K562 (cell line): ENCODE measurements at regions not wholly inside any gene's neighbourhood (a gene's known extent, or its start where the extent isn't known, plus 50 kb on each side); places are given as distances from the start of the nearest gene placed in this dataset.

ENCODE experiments used
- CEBPG ChIP-seq, 3 experiments: fragments of 200-800 bp in 1 of 3; sonication (Bioruptor generic) in 1 of 3; sonication (generic) in 1 of 3; formaldehyde crosslinking in 1 of 3; IDR thresholded peaks in 2 of 3; conservative IDR thresholded peaks in 1 of 3; 2 replicates each; pipeline versions ENCODE4 v1.6.1 to v1.8.0; 2016 to 2022; ENCODE audit warnings: missing compliant biosample characterization in 2 of 3, missing genetic modification characterization in 2 of 3, mild to moderate bottlenecking in 1 of 3, missing genetic modification reagents in 1 of 3
- CTCF ChIP-seq, 3 experiments: IDR thresholded peaks in 2 of 3; conservative IDR thresholded peaks in 1 of 3; 2 replicates each; pipeline ENCODE4 v1.5.1; 2011 to 2012; ENCODE audit warnings: low read length in 3 of 3, mild to moderate bottlenecking in 3 of 3, control low read depth in 2 of 3, improper control_type of control experiment in 1 of 3, inconsistent platforms in 1 of 3, low read depth in 1 of 3, mixed read lengths in 1 of 3, moderate library complexity in 1 of 3; ENCODE audit not compliant: insufficient read depth in 2 of 3
- FOXJ3 ChIP-seq: sonication (generic); formaldehyde crosslinking; IDR thresholded peaks from 2 replicates; pipeline ENCODE4 v1.4.0; 2020; ENCODE audit warnings: mild to moderate bottlenecking, missing genetic modification reagents
- HINFP ChIP-seq: fragments of 450-650 bp; conservative IDR thresholded peaks from 2 replicates; pipeline ENCODE4 v1.6.1; 2016; ENCODE audit warnings: missing genetic modification characterization, low read depth, mild to moderate bottlenecking, control low read depth, missing compliant biosample characterization
- RFX5 ChIP-seq: IDR thresholded peaks from 2 replicates; pipeline ENCODE4 v1.6.1; 2011; ENCODE audit warnings: low read depth, mild to moderate bottlenecking, improper control_type of control experiment, low read length
- TARDBP ChIP-seq: fragments of 450-650 bp; IDR thresholded peaks from 2 replicates; pipeline ENCODE4 v1.6.1; 2016
- TCF7L2 ChIP-seq: fragments of 150-350 bp; IDR thresholded peaks from 2 replicates; pipeline ENCODE4 v1.6.1; 2016; ENCODE audit warnings: low read depth, mild to moderate bottlenecking, low read length, moderate library complexity
- ZFP36 ChIP-seq: fragments of 150-350 bp; IDR thresholded peaks from 2 replicates; pipeline ENCODE4 v1.6.1; 2018; ENCODE audit warnings: low read length, low read depth; ENCODE audit not compliant: partially characterized antibody
- TF ChIP-seq, protein P1 (sequence below): sonication (generic); formaldehyde crosslinking; IDR thresholded peaks from 2 replicates; pipeline ENCODE4 v1.8.1; 2022; ENCODE audit warnings: missing genetic modification reagents

- no peak for TF ChIP-seq HINFP (tag)
- no peak for TF ChIP-seq ZFP36
- no peak for TF ChIP-seq TARDBP
- no peak for TF ChIP-seq CTCF (IDR thresholded peaks at IDR 0.05 in 2 of 3, conservative IDR thresholded peaks at IDR 0.05 in 1 of 3; ENCODE audit: insufficient read depth in 2 of 3, low read depth in 1 of 3, low read length in 3 of 3)
- no peak for TF ChIP-seq CEBPG (CRISPR knock-in tag; IDR thresholded peaks at IDR 0.05)
- TF ChIP-seq CEBPG (tag; conservative IDR thresholded peaks at IDR 0.05 in 1 of 2, IDR thresholded peaks at IDR 0.05 in 1 of 2) = no peak
- TF ChIP-seq RFX5 = no peak
- TF ChIP-seq, protein P1, sequence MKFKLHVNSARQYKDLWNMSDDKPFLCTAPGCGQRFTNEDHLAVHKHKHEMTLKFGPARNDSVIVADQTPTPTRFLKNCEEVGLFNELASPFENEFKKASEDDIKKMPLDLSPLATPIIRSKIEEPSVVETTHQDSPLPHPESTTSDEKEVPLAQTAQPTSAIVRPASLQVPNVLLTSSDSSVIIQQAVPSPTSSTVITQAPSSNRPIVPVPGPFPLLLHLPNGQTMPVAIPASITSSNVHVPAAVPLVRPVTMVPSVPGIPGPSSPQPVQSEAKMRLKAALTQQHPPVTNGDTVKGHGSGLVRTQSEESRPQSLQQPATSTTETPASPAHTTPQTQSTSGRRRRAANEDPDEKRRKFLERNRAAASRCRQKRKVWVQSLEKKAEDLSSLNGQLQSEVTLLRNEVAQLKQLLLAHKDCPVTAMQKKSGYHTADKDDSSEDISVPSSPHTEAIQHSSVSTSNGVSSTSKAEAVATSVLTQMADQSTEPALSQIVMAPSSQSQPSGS (CRISPR knock-in tag) = no peak
- no peak for TF ChIP-seq TCF7L2
- no peak for TF ChIP-seq FOXJ3 (CRISPR knock-in tag)
Measured at GRCh38 chr4:123510221-123510620, 113.6 kb downstream of the SPRY1 start.
